Activated naive CD4-positive, alpha-beta T cell treated with anti-CD3 and anti-CD28 coated beads, Interleukin-2, amount 50 U/mL, for 24 hours (primary cell): ENCODE measurements at regions not wholly inside any gene's neighbourhood (a gene's known extent, or its start where the extent isn't known, plus 50 kb on each side); places are given as distances from the start of the nearest gene placed in this dataset.
"Not testable (repeated sequence)": the region's sequence is repeated elsewhere in the genome, so short reads cannot be mapped to it uniquely, and the experiment has no call there.

Source experiments
- H3K27ac Mint-ChIP-seq: one replicate; pipeline ENCODE4 v1.8.0; 2021; ENCODE audit warnings: mild to moderate bottlenecking, mixed read lengths
- H3K27me3 Mint-ChIP-seq: one replicate; pipeline ENCODE4 v1.8.0; 2021; ENCODE audit warnings: mixed read lengths
- H3K36me3 Mint-ChIP-seq: one replicate; pipeline ENCODE4 v1.8.0; 2021; ENCODE audit warnings: mixed read lengths
- H3K4me1 Mint-ChIP-seq: one replicate; pipeline ENCODE4 v1.8.0; 2021; ENCODE audit warnings: mixed read lengths
- H3K4me3 Mint-ChIP-seq: one replicate; pipeline ENCODE4 v1.8.0; 2021; ENCODE audit warnings: mild to moderate bottlenecking, mixed read lengths
- H3K9me3 Mint-ChIP-seq: one replicate; pipeline ENCODE4 v1.8.0; 2021; ENCODE audit warnings: mixed read lengths

DNA sequence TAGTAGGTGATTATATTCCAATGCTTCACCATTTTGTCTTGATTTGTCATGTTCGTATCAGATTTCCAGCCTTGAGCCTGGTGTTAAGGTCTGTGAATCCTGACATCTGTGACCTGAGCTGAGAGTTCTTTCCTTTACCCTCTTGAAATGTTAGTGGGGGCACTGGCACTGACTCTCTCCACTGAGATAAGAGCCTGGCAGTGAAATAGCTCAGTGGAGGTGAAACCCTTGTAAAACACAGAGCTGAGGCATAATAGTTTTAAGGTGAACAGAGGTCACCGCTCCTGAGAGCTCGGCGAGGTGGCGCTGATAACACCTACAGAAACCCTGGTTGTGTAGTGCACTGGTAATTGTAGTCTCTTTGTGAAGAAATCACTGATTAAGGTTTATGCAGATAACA, 748.2 kb downstream of the DIAPH3 start:
- H3K27ac Mint-ChIP-seq = no peak overlapping the region
- no peaks in the 10 kb centered on the region for H3K4me1 Mint-ChIP-seq
- H3K4me3 Mint-ChIP-seq = no peak overlapping the region
- H3K27me3 Mint-ChIP-seq = peaks cover 7% of the 10 kb centered on the region
- no peaks in the 10 kb centered on the region for H3K36me3 Mint-ChIP-seq
- H3K9me3 Mint-ChIP-seq = no peaks in the 10 kb centered on the region

DNA sequence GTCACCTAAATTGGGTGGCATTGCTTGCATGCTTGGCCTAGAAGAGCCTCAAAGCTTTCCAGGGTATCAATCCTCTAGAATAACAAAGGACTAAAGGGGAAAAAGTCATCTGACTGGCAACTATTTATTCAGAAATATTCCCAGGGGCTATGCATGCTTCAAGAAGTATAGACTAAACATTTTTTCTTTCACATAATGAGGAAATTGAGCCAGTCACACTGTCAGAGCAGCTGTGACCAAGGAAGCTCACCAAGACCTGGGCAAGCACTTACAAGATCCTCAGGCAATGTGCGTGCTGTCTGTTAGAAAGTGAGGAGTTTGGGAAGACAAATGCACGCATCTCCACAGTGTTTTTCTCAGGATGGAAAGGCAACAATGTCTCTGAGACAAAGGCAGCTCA, 747.2 kb downstream of the DIAPH3 start:
- H3K36me3 Mint-ChIP-seq = no peaks in the 10 kb centered on the region
- no peaks in the 10 kb centered on the region for H3K4me1 Mint-ChIP-seq
- H3K4me3 Mint-ChIP-seq = no peak overlapping the region
- peaks cover 7% of the 10 kb centered on the region for H3K27me3 Mint-ChIP-seq
- no peak overlapping the region for H3K27ac Mint-ChIP-seq
- no peaks in the 10 kb centered on the region for H3K9me3 Mint-ChIP-seq

DNA sequence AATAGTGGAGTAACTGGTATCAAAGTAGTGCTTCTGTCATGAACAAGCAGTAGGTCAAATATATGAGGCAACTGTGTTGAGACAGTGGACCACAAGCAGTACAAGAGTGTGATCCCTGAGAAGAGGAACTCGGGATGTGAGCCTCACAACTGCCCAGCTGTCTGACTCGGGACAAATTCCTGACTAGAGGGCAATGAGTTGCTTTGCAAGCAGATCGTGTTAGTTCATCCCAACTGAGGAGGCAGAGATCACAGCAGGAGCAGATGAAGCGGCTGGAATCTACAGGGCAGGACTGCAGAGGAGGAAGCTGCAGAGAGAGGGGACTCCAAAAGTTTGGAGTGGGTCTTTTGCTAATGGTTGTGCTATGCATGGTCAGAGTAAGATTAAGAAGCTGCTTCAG, 741.1 kb downstream of the DIAPH3 start:
- Mint-ChIP-seq H3K27me3 (peaks cover 4% of the 10 kb centered on the region), H3K9me3 (no peaks in the 10 kb centered on the region), H3K27ac (no peak overlapping the region), H3K4me3 (no peak overlapping the region), H3K4me1 (no peaks in the 10 kb centered on the region), H3K36me3 (no peaks in the 10 kb centered on the region)

- H3K27me3 Mint-ChIP-seq = peaks cover 4% of the 10 kb centered on the region
- H3K9me3 Mint-ChIP-seq = no peaks in the 10 kb centered on the region
Measured at GRCh38 chr13:59423708-59424340, 739.9 kb downstream of the DIAPH3 start.

GRCh38 chr13:59424661-59425060, 739.1 kb downstream of the DIAPH3 start:
- Mint-ChIP-seq H3K4me3 (no peak overlapping the region), H3K9me3 (no peaks in the 10 kb centered on the region)

More at GRCh38 chr13:59423708-59424340, 739.9 kb downstream of the DIAPH3 start:
- Mint-ChIP-seq H3K27ac (no peak overlapping the region), H3K4me1 (no peaks in the 10 kb centered on the region), H3K4me3 (no peak overlapping the region), H3K36me3 (no peaks in the 10 kb centered on the region)

DNA sequence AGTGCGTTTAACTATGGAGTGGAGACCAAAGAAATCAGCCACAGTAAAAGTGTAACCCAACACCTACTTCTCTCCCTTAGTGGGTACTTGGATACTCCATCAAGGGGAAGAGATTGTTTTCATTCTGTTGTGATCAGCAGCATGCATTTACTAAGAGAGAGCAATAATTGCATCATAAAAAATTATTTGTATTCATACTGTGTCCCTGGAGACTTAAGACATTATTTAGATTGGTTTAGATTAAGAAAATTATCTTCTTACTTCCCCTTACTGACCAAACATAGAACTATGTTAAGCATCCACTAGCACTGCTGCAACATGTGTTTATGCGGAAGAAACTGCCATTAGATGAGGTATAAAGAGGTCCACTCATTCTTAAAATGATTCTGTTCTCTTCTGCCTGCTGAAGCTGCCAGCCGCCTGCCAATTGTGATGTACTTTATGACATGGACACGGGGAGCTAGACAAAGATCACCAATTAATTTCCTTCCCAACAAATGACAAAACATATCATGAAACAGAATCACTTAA, 738.5 kb downstream of the DIAPH3 start:
- Mint-ChIP-seq H3K27ac (no peak overlapping the region), H3K4me1 (no peaks in the 10 kb centered on the region), H3K27me3 (peaks cover 4% of the 10 kb centered on the region), H3K4me3 (no peak overlapping the region), H3K36me3 (no peaks in the 10 kb centered on the region), H3K9me3 (no peaks in the 10 kb centered on the region)

More at GRCh38 chr13:59424661-59425060, 739.1 kb downstream of the DIAPH3 start:
- Mint-ChIP-seq H3K4me1 (no peaks in the 10 kb centered on the region), H3K36me3 (no peaks in the 10 kb centered on the region), H3K27ac (no peak overlapping the region), H3K27me3 (peaks cover 4% of the 10 kb centered on the region)

- H3K27me3 Mint-ChIP-seq = peaks cover 6% of the 10 kb centered on the region
- H3K27ac Mint-ChIP-seq = no peak overlapping the region
- no peaks in the 10 kb centered on the region for H3K4me1 Mint-ChIP-seq
- no peak overlapping the region for H3K4me3 Mint-ChIP-seq
- peaks cover 4% of the 10 kb centered on the region for H3K36me3 Mint-ChIP-seq
- H3K9me3 Mint-ChIP-seq = peaks cover 22% of the 10 kb centered on the region
Measured at GRCh38 chr13:59435024-59435423, 728.7 kb downstream of the DIAPH3 start.

- no peak overlapping the region for H3K27ac Mint-ChIP-seq
- H3K27me3 Mint-ChIP-seq = peaks cover 13% of the 10 kb centered on the region
- H3K4me3 Mint-ChIP-seq = no peak overlapping the region
- H3K36me3 Mint-ChIP-seq = peaks cover 3% of the 10 kb centered on the region
- H3K9me3 Mint-ChIP-seq = peaks cover 10% of the 10 kb centered on the region
- H3K4me1 Mint-ChIP-seq = no peaks in the 10 kb centered on the region
Measured at GRCh38 chr13:59437544-59438301, 726.0 kb downstream of the DIAPH3 start.

DNA sequence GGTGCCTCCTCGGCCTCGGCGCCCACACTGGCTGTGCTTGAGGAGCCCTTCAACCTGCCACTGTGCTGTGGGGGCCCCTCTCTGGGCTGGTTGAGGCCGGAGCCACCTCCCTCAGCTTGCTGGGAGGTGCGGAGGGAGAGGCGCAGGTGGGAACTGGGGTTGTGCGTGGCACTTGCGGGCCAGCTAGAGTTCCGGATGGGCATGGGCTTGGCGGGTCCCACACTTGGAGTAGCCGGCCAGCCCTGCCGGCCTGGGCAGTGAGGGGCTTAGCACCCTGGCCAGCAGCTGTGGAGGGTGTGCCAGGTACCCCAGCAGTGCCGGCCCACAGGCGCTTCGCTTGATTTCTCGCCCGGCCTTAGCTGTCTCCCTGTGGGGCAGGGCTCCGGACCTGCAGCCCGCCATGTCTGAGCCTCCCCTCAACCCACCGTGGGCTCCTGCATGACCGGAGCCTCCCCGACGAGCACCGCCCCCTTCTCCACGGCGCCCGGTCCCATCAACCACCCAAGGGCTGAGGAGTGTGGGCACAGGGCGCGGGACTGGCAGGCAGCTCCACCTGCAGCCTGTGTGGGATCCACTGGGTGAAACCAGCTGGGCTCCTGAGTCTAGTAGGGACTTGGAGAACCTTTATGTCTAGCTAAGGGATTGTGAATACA, 723.8 kb downstream of the DIAPH3 start:
- Mint-ChIP-seq H3K27me3 (peaks cover 15% of the 10 kb centered on the region), H3K36me3 (no peaks in the 10 kb centered on the region), H3K9me3 (peaks cover 10% of the 10 kb centered on the region), H3K4me3 (no peak overlapping the region), H3K4me1 (no peaks in the 10 kb centered on the region), H3K27ac (no peak overlapping the region)

- peaks cover 15% of the 10 kb centered on the region for H3K27me3 Mint-ChIP-seq
- not testable (repeated sequence) for H3K9me3 Mint-ChIP-seq, H3K27ac Mint-ChIP-seq, H3K36me3 Mint-ChIP-seq, H3K4me1 Mint-ChIP-seq, H3K4me3 Mint-ChIP-seq
Measured at GRCh38 chr13:59441068-59441467, 722.7 kb downstream of the DIAPH3 start.

GRCh38 chr13:59441596-59442280, 722.0 kb downstream of the DIAPH3 start:
- H3K4me3 Mint-ChIP-seq = no peak overlapping the region
- H3K9me3 Mint-ChIP-seq = peaks cover 10% of the 10 kb centered on the region
- no peaks in the 10 kb centered on the region for H3K4me1 Mint-ChIP-seq
- H3K27ac Mint-ChIP-seq = no peak overlapping the region
- no peaks in the 10 kb centered on the region for H3K36me3 Mint-ChIP-seq
- peaks cover 12% of the 10 kb centered on the region for H3K27me3 Mint-ChIP-seq

GRCh38 chr13:59442461-59442860, 721.3 kb downstream of the DIAPH3 start:
- Mint-ChIP-seq H3K4me3 (no peak overlapping the region), H3K9me3 (peaks cover 10% of the 10 kb centered on the region), H3K27me3 (peaks cover 12% of the 10 kb centered on the region), H3K36me3 (no peaks in the 10 kb centered on the region), H3K4me1 (no peaks in the 10 kb centered on the region), H3K27ac (no peak overlapping the region)

DNA sequence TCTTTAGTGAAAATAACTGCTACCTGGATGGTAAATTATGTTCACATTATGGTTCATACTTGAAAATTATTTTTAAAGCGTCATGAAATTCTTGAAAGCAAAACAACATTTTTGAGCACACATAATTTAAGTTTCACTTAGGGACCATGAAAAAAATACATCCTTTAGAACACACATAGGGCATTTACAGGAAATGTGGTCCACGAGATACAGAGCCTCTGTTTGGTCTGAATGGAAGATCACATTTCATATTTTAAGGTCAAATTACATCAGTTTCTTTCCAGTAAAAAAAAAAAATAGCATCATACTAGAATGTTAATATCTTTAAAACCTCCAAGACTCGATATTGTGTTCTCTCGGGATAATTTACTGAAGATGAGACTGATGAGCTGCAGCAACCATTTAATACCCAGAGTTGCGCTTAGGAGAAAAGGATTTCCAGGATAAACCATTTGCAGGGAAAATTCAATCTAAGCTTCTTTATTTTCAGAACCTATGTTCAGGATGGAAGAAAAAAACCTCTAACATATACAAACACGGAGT, 720.7 kb downstream of the DIAPH3 start:
- Mint-ChIP-seq H3K4me3 (no peak overlapping the region), H3K27me3 (peaks cover 14% of the 10 kb centered on the region), H3K27ac (no peak overlapping the region), H3K4me1 (no peaks in the 10 kb centered on the region), H3K36me3 (no peaks in the 10 kb centered on the region), H3K9me3 (peaks cover 7% of the 10 kb centered on the region)

DNA sequence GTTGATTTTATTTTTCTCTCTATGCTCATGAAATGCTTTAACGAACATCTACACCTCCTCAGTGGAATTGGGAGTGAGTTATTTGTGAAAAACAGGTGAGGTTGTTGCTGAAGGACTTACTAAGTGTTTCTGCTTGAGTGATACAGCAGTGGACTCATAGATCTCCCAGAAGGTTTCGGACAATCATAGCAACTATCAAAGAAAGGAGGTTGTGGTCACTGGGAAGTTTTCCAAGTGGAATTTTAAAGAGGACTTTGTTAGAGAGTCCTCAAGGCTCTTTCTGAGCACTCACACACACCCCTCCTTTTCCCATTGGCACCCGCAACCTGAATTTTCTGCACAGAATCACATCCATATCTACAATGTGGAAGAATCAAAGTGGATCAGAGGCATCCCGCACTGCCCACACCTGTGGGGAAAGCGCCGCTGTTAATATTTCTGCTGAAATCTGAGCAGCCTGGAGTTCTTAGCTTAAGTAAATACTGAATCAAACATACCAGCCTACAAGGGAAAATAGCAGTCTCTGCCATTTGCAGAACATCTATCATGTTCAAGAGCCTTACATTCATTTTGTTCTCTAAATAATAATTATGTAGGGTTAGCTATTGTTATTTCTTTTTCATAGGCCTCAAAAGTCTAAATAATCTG, 719.4 kb downstream of the DIAPH3 start:
- Mint-ChIP-seq H3K27ac (no peak overlapping the region), H3K27me3 (peaks cover 11% of the 10 kb centered on the region), H3K4me1 (no peaks in the 10 kb centered on the region), H3K4me3 (no peak overlapping the region), H3K36me3 (no peaks in the 10 kb centered on the region), H3K9me3 (no peaks in the 10 kb centered on the region)

DNA sequence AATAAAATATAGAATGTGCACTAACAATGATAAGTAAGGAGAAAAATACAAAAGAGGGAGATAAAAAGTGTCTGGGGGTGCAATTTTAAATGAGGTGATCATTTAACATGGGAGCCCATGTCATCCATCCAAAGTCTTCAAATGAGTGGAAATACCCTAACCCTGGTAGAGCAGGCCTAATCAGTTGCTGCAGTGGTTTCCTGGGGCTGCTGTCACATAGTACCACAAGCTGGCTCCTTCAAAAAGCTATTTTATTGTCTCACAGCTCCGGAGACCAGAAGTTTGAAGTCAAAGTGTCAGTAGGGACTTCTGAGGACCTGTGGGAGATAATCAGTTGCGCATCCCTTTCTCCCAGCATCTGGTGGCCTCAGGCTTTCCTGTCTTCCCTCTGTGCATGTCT, 717.9 kb downstream of the DIAPH3 start:
- H3K36me3 Mint-ChIP-seq = no peaks in the 10 kb centered on the region
- H3K9me3 Mint-ChIP-seq = no peaks in the 10 kb centered on the region

More for the DNA sequence above, 717.9 kb downstream of the DIAPH3 start:
- H3K4me1 Mint-ChIP-seq = no peaks in the 10 kb centered on the region
- no peak overlapping the region for H3K4me3 Mint-ChIP-seq
- H3K27me3 Mint-ChIP-seq = peaks cover 11% of the 10 kb centered on the region
- no peak overlapping the region for H3K27ac Mint-ChIP-seq
